Retinal pigment epithelial cell (primary cell): ENCODE measurements at regions not wholly inside any gene's neighbourhood (a gene's known extent, or its start where the extent isn't known, plus 50 kb on each side); places are given as distances from the start of the nearest gene placed in this dataset.

ENCODE experiments used
- DNase-seq: peaks from one replicate; pipeline ENCODE4 v3.0.0-alpha.2; 2010; ENCODE audit warnings: low read depth
- H3K4me3 ChIP-seq: 2 replicates; pipeline ENCODE4 v1.5.1; 2011; ENCODE audit warnings: mild to moderate bottlenecking, low read length, control low read depth, moderate library complexity
- TF ChIP-seq, protein P1 (sequence below): conservative IDR thresholded peaks from 2 replicates; pipeline ENCODE4 v1.5.1; 2011; ENCODE audit warnings: low read depth, low read length, control low read depth, inconsistent platforms

- peak; percentile 85 for DNase-seq
- H3K4me3 ChIP-seq, result no peak overlapping the region
- TF ChIP-seq, protein P1, sequence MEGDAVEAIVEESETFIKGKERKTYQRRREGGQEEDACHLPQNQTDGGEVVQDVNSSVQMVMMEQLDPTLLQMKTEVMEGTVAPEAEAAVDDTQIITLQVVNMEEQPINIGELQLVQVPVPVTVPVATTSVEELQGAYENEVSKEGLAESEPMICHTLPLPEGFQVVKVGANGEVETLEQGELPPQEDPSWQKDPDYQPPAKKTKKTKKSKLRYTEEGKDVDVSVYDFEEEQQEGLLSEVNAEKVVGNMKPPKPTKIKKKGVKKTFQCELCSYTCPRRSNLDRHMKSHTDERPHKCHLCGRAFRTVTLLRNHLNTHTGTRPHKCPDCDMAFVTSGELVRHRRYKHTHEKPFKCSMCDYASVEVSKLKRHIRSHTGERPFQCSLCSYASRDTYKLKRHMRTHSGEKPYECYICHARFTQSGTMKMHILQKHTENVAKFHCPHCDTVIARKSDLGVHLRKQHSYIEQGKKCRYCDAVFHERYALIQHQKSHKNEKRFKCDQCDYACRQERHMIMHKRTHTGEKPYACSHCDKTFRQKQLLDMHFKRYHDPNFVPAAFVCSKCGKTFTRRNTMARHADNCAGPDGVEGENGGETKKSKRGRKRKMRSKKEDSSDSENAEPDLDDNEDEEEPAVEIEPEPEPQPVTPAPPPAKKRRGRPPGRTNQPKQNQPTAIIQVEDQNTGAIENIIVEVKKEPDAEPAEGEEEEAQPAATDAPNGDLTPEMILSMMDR, result no peak
Measured at GRCh38 chr6:14703586-14703985, 542.3 kb upstream of the JARID2 start.

DNA sequence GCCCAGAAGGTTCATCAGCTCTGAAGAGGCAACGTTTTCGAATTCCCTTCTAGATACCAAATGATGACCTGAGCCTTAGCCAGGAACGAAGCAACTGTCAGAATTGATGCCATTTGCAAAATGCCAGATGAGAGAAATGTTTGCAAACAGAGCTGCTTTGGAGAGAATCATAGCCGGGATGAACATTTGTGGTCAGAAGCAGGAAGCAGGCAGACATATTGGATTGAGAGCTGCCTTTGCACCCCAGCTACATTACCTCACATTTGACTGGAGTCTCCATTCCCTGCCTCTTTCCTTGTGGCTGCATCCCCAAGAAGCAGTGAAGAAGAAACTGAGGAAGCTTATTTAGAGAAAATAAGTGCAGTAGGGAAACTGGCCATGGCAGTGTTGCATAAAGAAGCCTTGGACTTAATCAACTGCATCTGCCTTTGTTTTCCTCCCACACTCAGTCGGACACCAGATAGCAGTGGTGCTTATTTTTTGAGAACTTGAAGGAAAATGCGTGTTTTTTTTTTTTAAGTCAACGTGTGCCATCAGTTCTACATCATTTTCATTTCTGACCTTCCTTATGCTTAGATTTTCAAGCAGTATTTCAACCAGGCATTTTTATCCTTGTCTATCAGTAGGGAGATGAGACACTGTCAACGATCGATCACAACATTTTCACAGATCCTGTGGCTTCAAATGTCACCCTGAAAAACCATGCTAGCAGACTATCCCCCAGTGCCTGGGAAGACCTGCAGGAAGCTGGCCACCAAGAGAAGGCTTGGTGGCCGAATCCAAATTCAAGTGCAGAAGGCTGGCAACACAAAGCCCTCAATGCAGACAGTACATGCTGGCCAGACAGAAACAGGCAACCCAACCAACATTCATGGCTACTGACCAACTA lies 541.2 kb upstream of the JARID2 start:
- no peak overlapping the region for H3K4me3 ChIP-seq
- TF ChIP-seq, protein P1, result no peak
- DNase-seq, result no peak

DNA sequence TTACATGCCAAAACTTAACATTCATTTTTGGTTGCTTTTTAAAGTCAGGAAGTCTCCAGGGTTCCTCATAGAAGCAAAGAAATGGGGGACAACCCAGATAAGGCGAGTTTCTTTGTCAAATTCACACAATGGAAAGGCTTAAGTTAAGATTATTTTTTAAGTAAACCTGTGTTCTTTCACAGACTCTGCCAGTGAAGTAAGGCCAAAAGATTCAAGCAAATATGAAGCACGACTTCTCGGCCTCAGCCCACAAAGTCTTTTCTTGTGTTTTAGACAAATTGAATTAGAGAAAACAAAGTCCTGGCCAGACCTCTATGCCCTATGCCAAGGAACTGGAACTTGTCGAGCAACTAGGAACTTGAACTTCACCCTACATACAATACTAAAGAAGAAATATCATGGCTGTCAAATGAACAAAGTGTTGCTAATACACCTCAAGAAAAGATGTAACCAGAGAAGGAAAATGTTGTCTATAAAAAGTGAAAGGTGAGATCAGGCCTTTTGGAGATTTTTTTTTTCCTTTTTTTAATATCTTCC lies 540.0 kb upstream of the JARID2 start:
- H3K4me3 ChIP-seq, result no peak overlapping the region
- TF ChIP-seq, protein P1, result no peak
- DNase-seq, result no peak

- no peak overlapping the region for H3K4me3 ChIP-seq
- TF ChIP-seq, protein P1, result no peak
- peak; percentile 92 for DNase-seq
Measured at GRCh38 chr6:14706378-14706929, 539.4 kb upstream of the JARID2 start.

DNA sequence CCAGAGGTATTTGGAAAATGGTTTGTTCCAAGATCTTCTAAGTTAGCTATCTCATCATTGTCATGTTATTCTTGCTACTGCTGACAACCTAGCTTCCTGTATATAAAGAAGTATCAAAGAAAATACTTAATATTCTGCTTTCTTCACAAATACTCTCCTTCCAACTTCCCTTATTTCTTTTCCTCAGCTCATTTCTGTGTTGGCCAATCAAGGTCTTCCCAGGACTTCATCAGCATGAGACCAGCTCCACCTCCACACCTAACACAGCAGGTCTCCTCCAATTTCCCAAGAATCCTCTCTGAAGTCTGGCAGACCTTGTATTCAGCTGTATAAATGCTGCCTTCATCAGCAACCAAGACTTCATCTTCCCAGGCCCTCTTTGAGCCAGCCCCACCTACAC lies 538.6 kb upstream of the JARID2 start:
- no peak for DNase-seq
- TF ChIP-seq, protein P1, result no peak
- H3K4me3 ChIP-seq, result no peak overlapping the region

DNA sequence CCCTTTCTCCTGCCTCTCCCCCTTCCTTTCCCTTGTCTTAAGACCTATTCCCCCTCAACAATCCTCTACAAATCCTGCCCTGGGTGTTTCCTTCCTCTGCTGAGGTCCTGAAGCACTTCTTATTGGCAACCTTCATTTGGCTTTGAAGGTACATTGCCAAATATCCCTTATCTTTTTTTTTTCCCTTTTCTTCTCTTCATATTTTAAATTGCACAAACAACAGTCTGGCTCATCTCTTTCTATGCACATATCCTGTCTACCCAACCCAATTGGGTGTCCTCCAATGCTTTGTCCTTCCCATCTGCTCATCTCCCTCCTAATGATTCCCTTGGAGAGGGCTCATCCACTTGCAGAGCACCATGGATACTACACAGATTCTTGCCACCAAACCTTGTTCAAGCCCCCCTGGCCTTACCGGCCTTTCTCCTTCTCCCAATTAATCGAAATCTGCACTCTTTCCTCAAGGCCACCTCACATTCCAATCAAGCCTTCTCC lies 537.9 kb upstream of the JARID2 start:
- TF ChIP-seq, protein P1, result no peak
- DNase-seq, result no peak
- H3K4me3 ChIP-seq, result no peak overlapping the region
